GM23248 (cell line): ENCODE measurements at regions not wholly inside any gene's neighbourhood (a gene's known extent, or its start where the extent isn't known, plus 50 kb on each side); places are given as distances from the start of the nearest gene placed in this dataset.
"Not testable (repeated sequence)": the region's sequence is repeated elsewhere in the genome, so short reads cannot be mapped to it uniquely, and the experiment has no call there.

Experiments used
- EZH2 ChIP-seq: fragments of 200-600 bp; sonication (generic); IDR thresholded peaks from 2 replicates; pipeline ENCODE4 v1.6.1; 2018; ENCODE audit warnings: antibody characterized with exemption, mild to moderate bottlenecking; ENCODE audit not compliant: insufficient read depth, poor library complexity, severe bottlenecking
- EZH2phosphoT487 ChIP-seq: fragments of 200-600 bp; sonication (generic); IDR thresholded peaks from 2 replicates; pipeline ENCODE4 v1.6.1; 2018; ENCODE audit warnings: antibody characterized with exemption, moderate library complexity, mild to moderate bottlenecking, low read depth; ENCODE audit not compliant: insufficient read depth

- not testable (repeated sequence) for TF ChIP-seq EZH2, EZH2phosphoT487
Observed at GRCh38 chr13:110821837-110822668, 92.8 kb downstream of the ANKRD10 start.
